ENCODE measurements at regions not wholly inside any gene's neighbourhood (a gene's known extent, or its start where the extent isn't known, plus 50 kb on each side); places are given as distances from the start of the nearest gene placed in this dataset.

GRCh38 chr7:42770114-42770513 lies 141.8 kb downstream of the C7orf25 start:
- Histone ChIP-seq H3K4me1 (ENCODE audit: insufficient read depth, low read length) (peaks cover 5% of the 10 kb centered on the region), H3K36me3 (ENCODE audit: insufficient read depth, low read length) (no peaks in the 10 kb centered on the region), H3K4me2 (ENCODE audit: insufficient read depth, low read length) (no peak overlapping the region), H3K27me3 (ENCODE audit: insufficient read depth, low read length) (peaks cover 11% of the 10 kb centered on the region), H3K4me3 (ENCODE audit: insufficient read depth, low read length) (no peak overlapping the region), H3K27ac (ENCODE audit: low read depth, low read length) (no peak overlapping the region), H2AFZ (ENCODE audit: low read length) (no peak overlapping the region), H3K9me3 (ENCODE audit: low read depth, low read length) (no peaks in the 10 kb centered on the region), H4K20me1 (ENCODE audit: insufficient read depth, low read length) (no peaks in the 10 kb centered on the region), H3K79me2 (ENCODE audit: insufficient read depth, low read length) (no peaks in the 10 kb centered on the region)
- TF ChIP-seq CTCF (IDR thresholded peaks at IDR 0.05; ENCODE audit: extremely low read depth, low read depth, low read length), result no peak
- no peak for DNase-seq (ENCODE audit: insufficient read length, low spot score, missing footprints)

DNA sequence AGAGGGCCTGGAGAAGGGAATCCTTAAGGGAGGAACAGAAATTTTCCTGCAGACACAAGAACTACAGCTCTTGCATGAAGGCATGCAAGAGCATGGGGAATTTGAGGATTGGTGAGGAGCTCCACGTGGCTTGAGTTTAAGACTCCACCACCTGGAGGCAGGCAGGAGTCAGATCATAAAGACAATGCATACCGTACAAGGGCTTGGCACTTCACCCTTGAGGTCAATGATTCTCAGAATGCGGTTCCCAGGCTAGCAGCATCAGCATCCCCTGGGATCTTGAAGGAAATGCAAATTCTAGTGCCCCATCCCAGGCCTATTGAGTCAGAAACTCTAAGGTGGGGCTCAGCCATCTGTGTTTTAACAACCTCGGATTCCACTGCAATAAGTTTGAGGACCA lies 143.8 kb downstream of the C7orf25 start:
- no peak overlapping the region for H3K4me3 ChIP-seq (ENCODE audit: insufficient read depth, low read length)
- TF ChIP-seq CTCF (IDR thresholded peaks at IDR 0.05; ENCODE audit: extremely low read depth, low read depth, low read length), result no peak
- no peaks in the 10 kb centered on the region for H3K79me2 ChIP-seq (ENCODE audit: insufficient read depth, low read length)
- no peak for DNase-seq (ENCODE audit: insufficient read length, low spot score, missing footprints)
- peaks cover 22% of the 10 kb centered on the region for H3K27me3 ChIP-seq (ENCODE audit: insufficient read depth, low read length)
- H3K36me3 ChIP-seq (ENCODE audit: insufficient read depth, low read length), result no peaks in the 10 kb centered on the region
- no peak overlapping the region for H3K27ac ChIP-seq (ENCODE audit: low read depth, low read length)
- peaks cover 5% of the 10 kb centered on the region for H3K4me1 ChIP-seq (ENCODE audit: insufficient read depth, low read length)
- no peaks in the 10 kb centered on the region for H3K9me3 ChIP-seq (ENCODE audit: low read depth, low read length)
- no peak overlapping the region for H3K4me2 ChIP-seq (ENCODE audit: insufficient read depth, low read length)
- H4K20me1 ChIP-seq (ENCODE audit: insufficient read depth, low read length), result no peaks in the 10 kb centered on the region
- no peak overlapping the region for H2AFZ ChIP-seq (ENCODE audit: low read length)

GRCh38 chr7:42766782-42767423 lies 145.0 kb downstream of the C7orf25 start:
- H3K9me3 ChIP-seq (ENCODE audit: low read depth, low read length), result no peaks in the 10 kb centered on the region
- peaks cover 22% of the 10 kb centered on the region for H3K27me3 ChIP-seq (ENCODE audit: insufficient read depth, low read length)
- no peak overlapping the region for H3K4me3 ChIP-seq (ENCODE audit: insufficient read depth, low read length)
- no peak overlapping the region for H3K4me2 ChIP-seq (ENCODE audit: insufficient read depth, low read length)
- H3K4me1 ChIP-seq (ENCODE audit: insufficient read depth, low read length), result peaks cover 5% of the 10 kb centered on the region
- H3K27ac ChIP-seq (ENCODE audit: low read depth, low read length), result no peak overlapping the region
- DNase-seq (ENCODE audit: insufficient read length, low spot score, missing footprints), result no peak
- H2AFZ ChIP-seq (ENCODE audit: low read length), result no peak overlapping the region
- TF ChIP-seq CTCF (IDR thresholded peaks at IDR 0.05; ENCODE audit: extremely low read depth, low read depth, low read length), result no peak
- no peaks in the 10 kb centered on the region for H4K20me1 ChIP-seq (ENCODE audit: insufficient read depth, low read length)
- H3K36me3 ChIP-seq (ENCODE audit: insufficient read depth, low read length), result no peaks in the 10 kb centered on the region
- H3K79me2 ChIP-seq (ENCODE audit: insufficient read depth, low read length), result no peaks in the 10 kb centered on the region

- Histone ChIP-seq H3K36me3 (ENCODE audit: insufficient read depth, low read length) (no peaks in the 10 kb centered on the region), H3K4me3 (ENCODE audit: insufficient read depth, low read length) (no peak overlapping the region), H3K9me3 (ENCODE audit: low read depth, low read length) (no peaks in the 10 kb centered on the region), H2AFZ (ENCODE audit: low read length) (no peak overlapping the region), H3K4me2 (ENCODE audit: insufficient read depth, low read length) (no peak overlapping the region), H4K20me1 (ENCODE audit: insufficient read depth, low read length) (no peaks in the 10 kb centered on the region), H3K4me1 (ENCODE audit: insufficient read depth, low read length) (peaks cover 5% of the 10 kb centered on the region), H3K79me2 (ENCODE audit: insufficient read depth, low read length) (no peaks in the 10 kb centered on the region), H3K27me3 (ENCODE audit: insufficient read depth, low read length) (peaks cover 22% of the 10 kb centered on the region), H3K27ac (ENCODE audit: low read depth, low read length) (no peak overlapping the region)
- no peak for DNase-seq (ENCODE audit: insufficient read length, low spot score, missing footprints)
- TF ChIP-seq CTCF (IDR thresholded peaks at IDR 0.05; ENCODE audit: extremely low read depth, low read depth, low read length), result no peak
Measured at GRCh38 chr7:42765931-42766330, 145.9 kb downstream of the C7orf25 start.
